ENCODE measurements at regions not wholly inside any gene's neighbourhood (a gene's known extent, or its start where the extent isn't known, plus 50 kb on each side); places are given as distances from the start of the nearest gene placed in this dataset.

DNA sequence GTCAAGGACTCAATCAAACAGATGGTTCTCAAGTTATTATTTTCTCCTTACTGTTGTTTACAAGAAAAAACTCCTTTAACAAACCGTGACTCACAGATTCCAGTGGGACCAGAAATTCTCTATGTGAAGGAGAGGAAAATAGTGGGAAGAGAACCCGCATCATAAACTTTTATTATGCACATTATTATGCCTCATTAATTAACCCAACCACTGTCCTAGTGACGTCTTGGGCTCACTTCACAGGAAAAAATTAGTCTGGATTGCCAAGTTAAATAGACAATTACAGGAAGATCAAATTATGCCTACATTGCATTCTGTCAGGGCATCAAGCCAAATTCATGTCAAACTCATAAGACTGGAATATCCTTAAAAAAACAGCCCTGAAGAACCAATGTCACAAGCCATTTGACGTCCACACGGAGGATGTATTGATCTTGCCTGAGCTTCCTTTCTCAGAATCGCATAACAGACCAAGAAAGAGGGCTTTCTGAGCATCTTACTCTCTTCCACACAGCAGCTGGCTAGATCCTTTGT lies 347.8 kb downstream of the DUSP10 start:
- peak; percentile 74 for DNase-seq

DNA sequence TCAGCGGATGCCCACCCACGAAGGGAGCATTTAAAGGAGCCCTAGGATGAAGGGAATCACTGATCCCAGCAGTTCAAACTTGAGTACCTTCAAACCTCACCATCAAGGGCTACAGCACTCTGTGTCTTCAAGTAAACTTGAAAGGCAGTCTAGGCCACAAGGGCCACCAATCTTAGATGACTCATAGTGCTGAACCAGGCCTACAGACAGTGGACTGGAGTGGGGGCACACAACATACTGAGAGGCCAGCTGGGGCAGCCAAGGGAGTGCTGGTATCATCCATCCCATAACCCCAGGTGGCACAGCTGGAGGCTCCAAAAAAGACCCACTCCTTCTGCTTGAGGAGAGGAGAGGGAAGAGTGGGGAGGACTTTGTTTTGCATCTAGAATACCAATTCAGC lies 345.4 kb downstream of the DUSP10 start:
- DNase-seq, result no peak

DNA sequence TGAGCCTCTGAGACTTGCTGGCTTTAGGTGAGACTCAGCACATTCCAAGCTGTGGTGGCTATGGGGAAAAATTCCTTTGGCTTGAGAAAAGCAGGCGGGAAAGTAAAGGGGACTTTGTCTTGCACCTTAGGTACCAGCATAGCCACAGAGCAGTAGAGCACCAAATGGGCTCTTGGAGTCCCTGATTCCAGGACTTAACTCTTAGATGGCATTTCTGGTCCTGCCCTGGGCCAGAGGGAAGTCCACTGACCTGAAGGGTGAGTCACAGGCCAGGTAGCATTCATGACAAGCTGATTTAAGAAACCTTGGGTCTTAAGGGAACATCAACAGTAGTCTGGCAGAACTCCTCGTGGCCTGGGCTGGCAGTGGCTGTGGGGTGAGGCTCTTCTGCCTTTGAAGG lies 344.7 kb downstream of the DUSP10 start:
- DNase-seq, result no peak

DNA sequence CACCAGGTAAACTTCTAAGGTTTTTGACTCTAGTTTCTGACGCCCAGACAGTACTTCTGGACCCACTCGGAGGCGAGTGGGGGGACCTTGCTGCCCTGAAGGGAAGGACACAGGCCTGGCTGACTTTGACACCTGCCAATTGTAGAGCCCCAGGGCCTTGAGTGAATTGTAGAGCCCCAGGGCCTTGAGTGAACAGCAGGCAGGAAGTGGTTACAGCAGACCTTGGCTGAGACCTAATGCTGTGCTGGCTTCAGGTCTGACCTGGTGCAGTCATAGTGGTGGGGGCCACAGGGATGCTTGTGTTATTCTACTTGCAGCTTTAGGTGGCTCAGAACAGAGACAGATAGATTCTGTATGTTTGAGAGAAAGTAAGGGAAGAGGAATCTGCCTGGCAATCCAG lies 344.3 kb downstream of the DUSP10 start:
- no peak for DNase-seq

DNA sequence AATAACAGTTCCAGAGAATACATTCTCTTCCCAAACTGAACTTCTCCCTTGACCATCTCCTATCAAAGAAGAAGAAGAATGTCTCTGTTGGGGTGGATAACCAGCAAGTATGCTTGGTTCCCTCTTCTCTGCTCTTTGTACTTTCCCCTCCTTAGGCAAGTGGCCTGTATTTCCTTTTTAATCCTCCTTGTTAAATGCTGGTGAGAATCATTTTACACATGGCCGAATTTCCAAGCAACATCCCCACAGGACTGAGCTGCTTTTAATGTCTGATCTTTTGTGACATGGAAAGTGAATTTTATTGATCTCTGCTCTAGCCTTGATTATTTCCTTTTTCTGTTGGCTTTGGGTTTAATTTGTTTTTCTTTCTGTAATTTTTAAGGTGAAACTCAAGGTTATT lies 336.7 kb downstream of the DUSP10 start:
- no peak for DNase-seq

DNA sequence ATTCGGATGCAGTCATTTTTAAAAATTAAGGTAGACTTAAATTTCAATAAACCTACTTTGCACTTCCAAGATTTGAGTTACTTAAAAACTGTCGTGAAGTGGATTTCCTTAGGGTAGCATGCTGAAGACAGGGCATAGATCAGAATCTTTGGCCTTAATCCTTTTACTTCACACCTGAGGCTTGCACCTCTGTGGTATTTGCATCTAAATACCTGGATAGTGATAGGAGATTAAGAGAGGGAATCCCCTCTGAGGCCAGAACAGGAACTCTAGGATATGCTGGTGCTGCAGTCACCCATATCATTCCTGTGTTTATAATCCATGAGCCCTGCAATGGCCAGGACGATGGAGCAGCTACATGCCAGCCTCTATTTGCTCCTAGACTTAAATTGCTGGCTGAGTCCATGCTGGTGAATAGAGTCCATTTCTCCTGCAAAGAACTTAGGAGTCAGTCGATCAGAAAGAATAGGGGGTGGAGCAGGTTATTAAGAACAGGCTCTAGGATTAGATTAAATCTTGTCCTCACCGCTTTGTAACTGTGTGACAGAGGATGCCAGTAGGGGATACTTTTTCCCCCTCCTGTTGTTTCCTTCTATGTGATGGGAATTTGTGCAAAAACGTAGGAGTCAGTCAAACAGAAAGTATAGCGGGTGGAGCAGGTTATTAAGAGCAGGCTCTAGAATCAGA lies 333.6 kb downstream of the DUSP10 start:
- DNase-seq, result no peak

DNA sequence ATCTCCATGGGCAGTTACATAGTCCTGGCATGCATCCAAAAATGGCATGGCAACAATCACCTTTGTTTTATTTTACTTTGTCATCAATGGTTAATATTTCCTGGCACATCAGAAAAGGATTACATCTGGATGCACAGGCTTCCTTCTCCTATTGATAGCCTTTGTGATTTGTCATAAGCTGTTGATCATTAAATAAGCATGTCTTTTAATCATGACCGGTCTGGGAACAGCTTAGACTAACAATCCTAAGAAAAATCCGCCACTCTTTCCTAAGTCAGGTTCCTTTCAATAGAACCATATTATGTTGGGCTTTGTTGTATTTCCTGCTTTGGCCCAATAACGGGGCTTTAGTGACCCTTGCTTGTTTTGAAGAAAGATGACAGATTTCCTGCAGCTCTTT lies 330.6 kb downstream of the DUSP10 start:
- no peak for DNase-seq

DNA sequence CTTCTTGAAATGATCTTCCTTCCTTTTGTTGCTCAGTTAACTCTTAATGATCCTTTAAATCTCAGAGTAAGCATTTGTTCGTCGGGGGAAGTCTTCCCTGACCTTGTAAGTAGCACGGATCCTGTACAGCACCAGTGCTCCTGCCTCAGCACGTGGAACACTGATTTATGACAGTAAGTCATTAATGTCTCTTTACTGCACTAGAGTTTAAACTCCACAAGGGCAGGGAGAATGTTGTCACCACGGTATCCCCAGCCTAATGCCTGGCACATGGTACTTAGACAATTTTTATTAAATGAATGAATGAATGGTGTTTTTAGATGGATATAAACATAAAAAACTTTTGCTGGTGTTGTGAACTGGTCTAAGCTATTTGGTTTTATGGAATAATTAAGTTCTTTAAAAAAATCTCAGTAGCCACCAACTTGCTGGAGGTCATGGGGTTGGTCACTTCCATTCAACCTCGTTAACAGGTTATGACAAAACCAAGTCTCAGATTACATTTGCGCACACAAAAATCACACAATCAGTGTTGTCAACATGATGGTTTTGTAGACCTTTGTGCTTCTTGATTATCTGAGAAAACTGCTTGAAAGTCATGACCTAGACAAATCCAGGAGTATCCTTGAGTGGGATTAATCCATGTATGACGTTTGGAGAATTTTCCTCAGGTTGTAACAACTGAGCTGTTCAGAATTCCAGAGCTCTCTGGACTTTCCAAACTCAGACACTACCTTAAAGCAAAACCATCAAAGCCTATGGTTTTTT lies 326.9 kb downstream of the DUSP10 start:
- no peak for DNase-seq

DNA sequence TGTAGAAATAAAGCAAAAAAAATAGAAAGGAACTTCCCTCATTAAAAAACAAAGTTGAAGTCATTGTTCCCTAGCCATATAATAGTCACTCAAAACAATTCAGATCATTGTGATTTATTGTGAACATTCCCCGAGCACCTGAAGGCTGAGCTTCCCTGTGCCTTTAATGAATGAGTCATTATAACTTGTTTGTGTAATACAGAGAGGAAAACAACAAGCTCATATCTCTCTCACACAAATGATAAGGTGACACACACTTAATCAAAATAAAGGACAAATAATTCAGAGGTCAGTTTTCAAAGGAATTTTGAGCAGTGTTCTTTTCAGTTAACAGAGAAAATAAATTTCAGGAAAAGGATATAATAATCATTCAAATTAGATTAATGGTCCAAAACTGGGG lies 326.2 kb downstream of the DUSP10 start:
- no peak for DNase-seq

DNA sequence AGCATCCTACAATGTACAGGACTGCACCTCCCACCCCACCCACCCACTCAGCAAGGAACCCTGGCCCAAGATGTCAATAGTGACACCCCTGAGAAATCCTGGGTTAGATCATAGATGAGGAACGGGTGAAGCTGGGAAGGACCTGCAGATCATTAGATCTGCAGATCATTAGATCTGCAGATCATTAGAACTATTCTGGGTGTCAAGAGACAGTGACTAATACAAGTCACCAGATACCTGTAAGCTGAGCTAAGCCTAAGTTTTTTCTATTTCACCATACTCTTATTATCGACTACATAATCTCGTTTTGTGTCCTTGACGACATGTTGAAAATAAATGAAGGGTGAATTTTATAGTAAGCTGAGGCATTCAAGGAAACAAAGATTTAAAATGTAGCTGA lies 325.7 kb downstream of the DUSP10 start:
- DNase-seq, result no peak

DNA sequence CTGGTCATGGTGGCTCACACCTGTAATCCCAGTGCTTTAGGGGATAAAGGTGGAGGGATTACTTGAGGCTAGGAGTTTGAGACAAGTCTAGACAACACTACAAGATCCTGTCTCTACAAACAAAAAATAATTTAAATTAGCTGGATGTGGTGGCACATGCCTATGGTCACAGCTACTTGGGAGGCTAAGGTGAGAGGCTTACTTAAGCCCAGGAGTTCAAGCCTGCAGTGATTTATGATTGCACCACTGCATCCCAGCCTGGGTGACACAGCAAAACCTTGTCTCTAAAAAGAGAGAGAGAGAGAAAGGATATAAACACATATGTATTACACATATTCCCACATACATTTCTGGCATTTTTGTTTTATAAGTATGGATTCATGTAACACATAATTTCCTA lies 325.2 kb downstream of the DUSP10 start:
- no peak for DNase-seq

DNA sequence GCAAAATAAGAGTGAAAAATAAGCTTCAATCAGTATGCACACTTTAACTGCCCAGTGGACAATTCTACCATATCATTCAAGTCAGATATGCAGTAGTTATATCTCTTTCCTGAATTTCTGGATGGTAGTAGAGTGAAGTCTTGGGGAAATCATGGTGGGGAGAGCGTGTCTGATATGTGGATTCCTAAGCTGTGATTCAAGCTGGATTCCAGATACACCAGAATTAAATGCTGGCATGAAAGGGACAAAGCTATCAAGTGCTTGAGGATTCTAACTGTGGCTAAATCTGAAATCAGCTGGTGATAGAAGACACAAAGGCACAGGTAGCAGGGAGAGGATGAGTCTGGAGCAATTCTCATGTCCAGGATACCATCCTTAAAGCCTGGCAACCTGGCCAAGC lies 323.5 kb downstream of the DUSP10 start:
- no peak for DNase-seq

DNA sequence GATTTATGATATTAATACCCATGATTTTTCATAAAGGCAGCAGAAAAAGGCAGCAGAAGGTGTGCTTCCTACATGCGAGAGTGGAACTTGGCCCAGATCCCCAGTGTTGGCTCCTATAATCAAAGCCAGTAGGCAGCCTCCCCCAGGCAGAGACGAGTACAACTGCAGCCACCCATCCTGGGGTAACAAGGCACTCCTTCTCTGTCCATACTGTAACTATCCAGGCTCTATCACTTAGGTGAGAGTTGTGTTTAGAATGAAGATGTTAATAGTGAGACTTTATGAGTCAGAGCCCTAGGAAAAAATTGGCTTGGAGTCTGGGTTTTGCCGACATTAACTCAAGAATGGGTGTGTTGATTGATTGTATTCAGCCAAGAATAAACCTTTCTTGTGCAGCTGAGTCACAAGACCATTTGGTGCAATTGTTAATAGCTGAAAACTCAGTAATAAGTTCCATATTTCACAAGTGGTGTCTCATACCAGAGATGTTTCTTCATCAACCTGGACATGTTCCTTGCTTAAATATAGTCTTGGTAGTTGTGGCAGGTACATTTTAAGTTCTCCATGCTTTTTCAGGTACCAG lies 322.3 kb downstream of the DUSP10 start:
- peak; percentile 38 for DNase-seq

DNA sequence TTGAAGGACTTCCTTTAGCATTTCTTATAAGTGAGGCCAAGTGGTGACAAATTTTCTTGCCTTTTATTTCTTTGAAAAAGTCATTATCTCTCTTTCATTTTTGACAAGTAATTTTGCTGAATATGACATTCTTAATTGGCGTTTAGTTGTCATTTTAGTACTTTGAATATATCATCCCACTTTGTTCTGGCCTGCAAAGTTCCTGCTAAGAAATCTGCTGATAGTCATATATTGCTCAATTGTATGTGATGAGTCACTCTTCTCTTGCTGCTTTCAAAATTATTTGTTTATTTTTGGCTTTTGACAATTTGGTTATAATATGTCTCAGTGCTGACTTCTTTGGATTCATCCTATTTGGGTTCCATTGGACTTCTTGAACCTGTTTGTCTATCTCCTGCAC lies 312.6 kb downstream of the DUSP10 start:
- DNase-seq, result no peak

DNA sequence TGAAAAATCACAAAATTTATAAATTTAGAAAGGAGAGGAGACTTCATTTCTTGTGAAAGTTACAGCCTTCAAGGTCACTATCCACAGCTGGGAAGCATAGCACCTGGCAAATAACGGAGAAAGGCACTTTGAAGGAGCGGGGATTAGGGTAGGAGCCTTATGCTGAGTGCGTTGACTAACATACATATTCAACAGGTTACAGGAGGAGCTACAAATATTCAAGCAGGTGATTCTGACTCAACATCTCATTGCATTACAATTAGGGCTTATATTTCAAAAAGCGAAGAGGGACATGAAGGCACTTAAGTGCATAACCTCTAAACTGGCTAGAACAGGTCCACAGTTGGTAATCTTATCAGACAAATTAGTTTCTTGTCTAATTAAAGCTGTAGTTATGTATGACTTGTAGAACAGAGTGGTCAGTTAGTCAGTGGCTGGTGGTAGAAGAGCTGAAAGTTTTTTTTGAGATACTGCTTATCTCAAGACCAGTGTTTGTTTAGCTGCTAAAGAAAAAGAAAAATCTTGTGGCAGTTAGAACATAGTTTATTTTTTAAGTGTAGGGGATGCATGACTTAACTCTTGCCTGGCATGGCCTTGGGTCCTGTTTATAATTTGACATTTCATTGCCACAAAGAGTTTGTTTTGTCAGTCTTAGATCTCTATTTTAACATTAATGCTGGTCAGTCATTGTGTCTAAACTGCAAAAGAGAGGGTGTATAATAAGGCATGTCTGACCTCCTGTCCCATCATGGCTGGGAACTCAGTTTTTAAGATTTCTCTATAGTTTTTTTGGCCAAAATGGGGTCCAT lies 311.5 kb downstream of the DUSP10 start:
- DNase-seq, result no peak

DNA sequence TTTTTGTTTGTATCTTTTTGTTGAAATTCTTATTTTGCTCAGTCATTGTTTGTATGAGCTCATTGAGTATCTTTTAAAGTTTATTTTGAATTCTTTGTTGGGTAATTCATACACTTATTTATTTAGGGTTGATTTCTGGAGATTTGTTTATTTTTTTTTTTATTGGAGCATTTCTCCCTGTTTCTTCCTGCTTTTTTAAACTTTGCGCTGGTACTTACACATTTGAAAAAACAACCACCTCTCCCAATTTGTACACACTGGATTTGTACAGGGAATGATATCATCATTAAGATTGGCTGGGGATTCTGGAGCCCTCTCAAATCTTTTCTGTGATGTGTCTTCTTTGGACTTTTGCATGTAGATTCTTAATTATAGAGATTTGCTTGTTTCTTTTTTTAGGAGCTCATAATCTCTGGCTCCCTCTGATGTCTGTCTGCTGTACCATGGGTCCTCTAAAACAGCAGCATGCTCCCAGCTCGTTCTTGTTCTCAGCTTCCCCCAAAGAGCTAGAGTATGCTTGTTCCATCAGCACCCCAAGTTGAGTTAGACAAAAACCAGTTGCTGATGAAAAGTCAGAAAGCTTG lies 310.7 kb downstream of the DUSP10 start:
- no peak for DNase-seq

DNA sequence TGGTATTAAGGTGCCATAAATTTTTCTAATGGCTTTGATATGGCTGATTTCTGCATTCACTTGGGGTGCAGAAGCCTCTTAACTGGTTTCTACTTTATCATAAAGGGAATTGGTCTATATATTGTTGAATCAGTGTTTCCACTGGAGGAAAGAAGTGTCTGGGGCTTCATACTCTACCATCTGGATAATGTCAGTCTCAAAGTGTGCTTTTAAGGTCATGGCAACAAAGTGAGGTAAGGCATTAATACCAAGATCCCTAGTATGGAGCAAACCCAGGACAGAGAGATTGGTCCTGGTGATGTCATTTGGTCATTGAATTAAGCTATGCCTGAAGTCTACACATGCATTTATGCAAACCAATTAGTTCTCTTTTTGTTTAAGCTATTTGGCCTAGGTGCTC lies 309.9 kb downstream of the DUSP10 start:
- DNase-seq, result no peak

DNA sequence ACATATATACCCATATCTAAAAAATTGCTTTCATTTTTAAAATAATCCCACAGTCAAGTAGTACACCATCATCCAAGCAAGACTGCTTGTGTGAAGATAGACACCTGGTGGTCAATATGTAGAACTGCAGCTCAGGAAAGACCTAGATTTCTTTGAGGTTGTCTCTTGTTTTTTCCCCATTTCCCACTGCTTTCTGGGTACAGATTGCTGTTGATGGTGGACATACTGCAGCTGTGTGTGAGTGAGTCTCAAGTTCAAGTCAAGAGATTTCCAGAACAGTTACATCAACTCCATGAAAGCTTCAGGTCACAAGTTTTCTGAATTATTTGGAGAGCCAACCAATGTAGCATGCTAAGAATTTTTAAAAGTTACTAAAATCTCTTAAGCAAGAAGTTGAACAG lies 306.4 kb downstream of the DUSP10 start:
- peak; percentile 59 for DNase-seq

DNA sequence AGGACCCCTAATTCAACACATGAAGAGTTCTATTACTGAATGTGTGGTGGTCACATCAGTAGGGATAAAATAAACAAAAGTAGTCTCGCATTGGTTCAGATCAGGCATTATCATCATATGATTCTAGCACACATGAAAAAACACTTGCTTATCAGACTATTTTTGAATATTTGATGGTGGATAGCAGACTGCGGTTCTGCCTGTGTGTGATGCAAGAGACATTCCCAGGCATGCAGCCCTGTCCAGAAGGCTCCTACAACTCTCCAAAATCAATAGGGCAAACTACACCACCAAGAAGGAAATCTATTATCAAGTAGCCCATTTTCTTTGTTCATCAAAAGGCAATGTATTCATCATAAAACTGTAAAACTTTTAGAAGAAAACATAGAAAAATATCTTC lies 304.7 kb downstream of the DUSP10 start:
- DNase-seq, result no peak

DNA sequence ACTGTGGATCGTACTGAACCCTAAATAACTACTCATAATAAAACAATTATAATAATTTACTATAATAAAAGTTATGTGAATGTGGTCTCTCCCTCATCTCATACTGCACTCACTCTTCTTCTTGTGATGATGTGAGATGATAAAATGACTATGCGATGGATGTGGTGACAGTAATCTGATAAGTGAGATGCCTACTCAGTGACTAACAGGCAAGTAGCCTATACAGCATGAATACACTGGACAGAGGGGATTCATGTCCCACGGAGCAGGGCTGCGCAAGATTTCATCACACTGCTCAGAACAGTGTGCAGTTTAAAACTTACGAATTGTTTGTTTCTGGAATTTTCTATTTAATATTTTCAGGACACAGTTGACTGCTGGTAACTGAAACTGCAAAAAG lies 304.0 kb downstream of the DUSP10 start:
- no peak for DNase-seq

DNA sequence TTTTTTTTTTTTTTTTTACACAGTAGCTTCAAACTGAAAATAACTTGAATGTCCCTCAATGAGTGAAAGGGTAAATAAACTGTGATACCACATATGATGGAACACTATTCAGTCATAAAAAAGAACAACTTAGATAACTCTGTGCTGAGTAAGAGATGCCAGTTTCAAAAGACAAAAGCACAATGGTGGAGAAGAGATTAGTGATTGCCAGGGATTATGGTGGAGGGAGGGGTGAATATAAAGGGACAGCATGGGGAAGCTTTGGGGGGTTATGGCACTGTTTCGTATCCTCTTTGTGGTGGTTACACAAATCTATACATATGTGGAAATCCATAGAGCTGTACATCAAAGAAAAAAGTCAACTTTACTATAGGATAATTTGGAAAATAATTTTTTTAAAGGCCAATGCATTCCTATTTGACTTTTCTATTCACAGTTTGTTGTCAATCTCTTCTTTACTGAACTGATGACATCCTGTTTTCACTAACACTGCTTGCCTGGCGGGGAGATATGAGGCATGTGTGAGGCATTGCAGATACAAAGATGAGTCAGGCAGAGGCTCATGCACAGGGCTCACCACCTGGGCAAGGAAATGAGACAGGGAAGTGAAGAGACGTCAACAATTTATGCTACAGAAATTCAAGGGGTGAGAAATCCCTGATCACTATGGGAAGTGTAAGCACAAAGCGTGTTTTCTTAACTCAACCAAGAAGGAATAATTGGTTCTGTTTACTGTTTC lies 302.7 kb downstream of the DUSP10 start:
- no peak for DNase-seq

Measured in NCI-H1694 (cell line).